HFFc6 (cell line): ENCODE measurements at regions not wholly inside any gene's neighbourhood (a gene's known extent, or its start where the extent isn't known, plus 50 kb on each side); places are given as distances from the start of the nearest gene placed in this dataset.
"Not testable (repeated sequence)": the region's sequence is repeated elsewhere in the genome, so short reads cannot be mapped to it uniquely, and the experiment has no call there.

Experiments
- DNase-seq: peaks from one replicate; pipeline ENCODE4 v3.0.0-alpha.2; 2018
- H3K27ac Mint-ChIP-seq: 2 replicates; pipeline ENCODE4 v1.8.0; 2020; ENCODE audit warnings: mild to moderate bottlenecking, mixed read lengths
- H3K27me3 Mint-ChIP-seq: 2 replicates; pipeline ENCODE4 v1.8.0; 2021; ENCODE audit warnings: mild to moderate bottlenecking, moderate library complexity, mixed read lengths; ENCODE audit not compliant: insufficient read depth
- H3K36me3 Mint-ChIP-seq: 2 replicates; pipeline ENCODE4 v1.8.0; 2021; ENCODE audit warnings: low read depth, mixed read lengths
- H3K4me1 Mint-ChIP-seq: 2 replicates; pipeline ENCODE4 v1.8.0; 2020; ENCODE audit warnings: low read depth, mixed read lengths
- H3K4me3 Mint-ChIP-seq: 2 replicates; pipeline ENCODE4 v1.8.0; 2020; ENCODE audit warnings: mild to moderate bottlenecking, moderate library complexity, mixed read lengths
- H3K9me3 Mint-ChIP-seq: 2 replicates; pipeline ENCODE4 v1.8.0; 2020; ENCODE audit warnings: mild to moderate bottlenecking, mixed read lengths
- CTCF ChIP-seq: fragments of 200-600 bp; sonication (generic); IDR thresholded peaks from 2 replicates; pipeline ENCODE4 v1.5.0; 2021; ENCODE audit warnings: antibody characterized with exemption, mild to moderate bottlenecking

GRCh38 chr5:131000289-131000688 lies 164.8 kb downstream of the HINT1 start:
- no peak for DNase-seq
- Mint-ChIP-seq H3K27me3 (no peaks in the 10 kb centered on the region), H3K36me3 (no peaks in the 10 kb centered on the region), H3K27ac (no peak overlapping the region), H3K9me3 (peaks cover 11% of the 10 kb centered on the region), H3K4me1 (no peaks in the 10 kb centered on the region), H3K4me3 (no peak overlapping the region)
- no peak for TF ChIP-seq CTCF

GRCh38 chr5:130996720-130997119 lies 168.3 kb downstream of the HINT1 start:
- not testable (repeated sequence) for H3K4me1 Mint-ChIP-seq, H3K36me3 Mint-ChIP-seq, DNase-seq, H3K4me3 Mint-ChIP-seq, H3K27ac Mint-ChIP-seq, H3K27me3 Mint-ChIP-seq
- peaks cover 32% of the 10 kb centered on the region for H3K9me3 Mint-ChIP-seq

GRCh38 chr5:130995851-130996250 lies 169.2 kb downstream of the HINT1 start:
- Mint-ChIP-seq H3K27ac (no peak overlapping the region), H3K27me3 (no peaks in the 10 kb centered on the region)

GRCh38 chr5:130995254-130995515 lies 169.9 kb downstream of the HINT1 start:
- Mint-ChIP-seq H3K27me3 (no peaks in the 10 kb centered on the region; the same call in 1 of the 2 replicates), H3K36me3 (no peaks in the 10 kb centered on the region), H3K4me3 (no peak overlapping the region), H3K9me3 (peaks cover 32% of the 10 kb centered on the region), H3K27ac (no peak overlapping the region), H3K4me1 (no peaks in the 10 kb centered on the region)
- no peak for TF ChIP-seq CTCF
- DNase-seq = no peak

More at GRCh38 chr5:130995851-130996250, 169.2 kb downstream of the HINT1 start:
- H3K9me3 Mint-ChIP-seq = peaks cover 32% of the 10 kb centered on the region
- H3K36me3 Mint-ChIP-seq = no peaks in the 10 kb centered on the region
- DNase-seq = no peak
- H3K4me3 Mint-ChIP-seq = no peak overlapping the region
- no peak for TF ChIP-seq CTCF
- no peaks in the 10 kb centered on the region for H3K4me1 Mint-ChIP-seq

- H3K27me3 Mint-ChIP-seq = no peaks in the 10 kb centered on the region; the same call in 1 of the 2 replicates
- no peak overlapping the region for H3K4me3 Mint-ChIP-seq
- no peak for DNase-seq
- TF ChIP-seq CTCF = no peak
- H3K9me3 Mint-ChIP-seq = peaks cover 32% of the 10 kb centered on the region
- H3K36me3 Mint-ChIP-seq = no peaks in the 10 kb centered on the region
- no peak overlapping the region for H3K27ac Mint-ChIP-seq
- H3K4me1 Mint-ChIP-seq = no peaks in the 10 kb centered on the region
Measured at GRCh38 chr5:130994496-130995253, 170.4 kb downstream of the HINT1 start.

GRCh38 chr5:130992621-130993020 lies 172.4 kb downstream of the HINT1 start:
- no peak for DNase-seq
- no peak overlapping the region for H3K4me3 Mint-ChIP-seq
- H3K27me3 Mint-ChIP-seq = no peaks in the 10 kb centered on the region; the same call in 1 of the 2 replicates
- no peaks in the 10 kb centered on the region for H3K36me3 Mint-ChIP-seq
- peaks cover 32% of the 10 kb centered on the region for H3K9me3 Mint-ChIP-seq
- no peak for TF ChIP-seq CTCF
- no peak overlapping the region for H3K27ac Mint-ChIP-seq
- no peaks in the 10 kb centered on the region for H3K4me1 Mint-ChIP-seq
